GM23338 (cell line): ENCODE measurements at regions not wholly inside any gene's neighbourhood (a gene's known extent, or its start where the extent isn't known, plus 50 kb on each side); places are given as distances from the start of the nearest gene placed in this dataset.

Source experiments
- EZH2 ChIP-seq: fragments of 200-600 bp; sonication (generic); IDR thresholded peaks from one replicate; pipeline ENCODE4 v1.8.0; 2017; ENCODE audit warnings: antibody characterized with exemption, mild to moderate bottlenecking, low read depth; ENCODE audit not compliant: unreplicated experiment
- NANOG ChIP-seq: IDR thresholded peaks from 2 replicates; pipeline ENCODE4 v1.6.1; 2016; ENCODE audit warnings: antibody characterized with exemption, borderline replicate concordance
- POLR2AphosphoS5 ChIP-seq: IDR thresholded peaks from 2 replicates; pipeline ENCODE4 v1.6.1; 2016; ENCODE audit warnings: antibody characterized with exemption, low read depth
- REST ChIP-seq: IDR thresholded peaks from one replicate; pipeline ENCODE4 v1.6.1; 2018; ENCODE audit warnings: antibody characterized with exemption; ENCODE audit not compliant: unreplicated experiment
- STAT1 ChIP-seq: IDR thresholded peaks from one replicate; pipeline ENCODE4 v1.6.1; 2016; ENCODE audit warnings: antibody characterized with exemption; ENCODE audit not compliant: unreplicated experiment
- ZNF114 ChIP-seq: fragments of 250-450 bp; sonication (Bioruptor Pico); IDR thresholded peaks from 2 replicates; pipeline ENCODE4 v1.5.0; 2020; ENCODE audit warnings: mild to moderate bottlenecking, moderate library complexity
- ZNF462 ChIP-seq: fragments of 250-450 bp; sonication (Bioruptor Pico); IDR thresholded peaks from 2 replicates; pipeline ENCODE4 v1.5.0; 2020; ENCODE audit warnings: mild to moderate bottlenecking, moderate library complexity
- TF ChIP-seq, protein P1 (sequence below), 2 experiments: fragments of 200-600 bp in 1 of 2; sonication (generic) in 1 of 2; conservative IDR thresholded peaks; 2 replicates each; pipeline versions ENCODE4 v1.5.1 to v1.6.1; 2016 to 2017; ENCODE audit warnings: antibody characterized with exemption in 2 of 2, low read depth in 2 of 2, mild to moderate bottlenecking in 2 of 2, moderate library complexity in 1 of 2

GRCh38 chr10:44053391-44053790 is 331.5 kb downstream of the CXCL12 start (continued):
- TF ChIP-seq ZNF462 (CRISPR knock-in tag): no peak
- no peak for TF ChIP-seq POLR2AphosphoS5
- no peak for TF ChIP-seq EZH2
- no peak for TF ChIP-seq STAT1
- TF ChIP-seq NANOG: no peak
- TF ChIP-seq, protein P1, sequence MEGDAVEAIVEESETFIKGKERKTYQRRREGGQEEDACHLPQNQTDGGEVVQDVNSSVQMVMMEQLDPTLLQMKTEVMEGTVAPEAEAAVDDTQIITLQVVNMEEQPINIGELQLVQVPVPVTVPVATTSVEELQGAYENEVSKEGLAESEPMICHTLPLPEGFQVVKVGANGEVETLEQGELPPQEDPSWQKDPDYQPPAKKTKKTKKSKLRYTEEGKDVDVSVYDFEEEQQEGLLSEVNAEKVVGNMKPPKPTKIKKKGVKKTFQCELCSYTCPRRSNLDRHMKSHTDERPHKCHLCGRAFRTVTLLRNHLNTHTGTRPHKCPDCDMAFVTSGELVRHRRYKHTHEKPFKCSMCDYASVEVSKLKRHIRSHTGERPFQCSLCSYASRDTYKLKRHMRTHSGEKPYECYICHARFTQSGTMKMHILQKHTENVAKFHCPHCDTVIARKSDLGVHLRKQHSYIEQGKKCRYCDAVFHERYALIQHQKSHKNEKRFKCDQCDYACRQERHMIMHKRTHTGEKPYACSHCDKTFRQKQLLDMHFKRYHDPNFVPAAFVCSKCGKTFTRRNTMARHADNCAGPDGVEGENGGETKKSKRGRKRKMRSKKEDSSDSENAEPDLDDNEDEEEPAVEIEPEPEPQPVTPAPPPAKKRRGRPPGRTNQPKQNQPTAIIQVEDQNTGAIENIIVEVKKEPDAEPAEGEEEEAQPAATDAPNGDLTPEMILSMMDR (conservative IDR thresholded peaks at IDR 0.05; ENCODE audit: low read depth in 2 of 2): no peak
- no peak for TF ChIP-seq ZNF114 (CRISPR knock-in tag)
- TF ChIP-seq REST: no peak
